IPS-18c (cell line): ENCODE measurements at regions not wholly inside any gene's neighbourhood (a gene's known extent, or its start where the extent isn't known, plus 50 kb on each side); places are given as distances from the start of the nearest gene placed in this dataset.
"Not testable (repeated sequence)": the region's sequence is repeated elsewhere in the genome, so short reads cannot be mapped to it uniquely, and the experiment has no call there.

Source experiments
- H3K4me3 ChIP-seq: 2 replicates; pipeline ENCODE4 v1.7.0; 2013; ENCODE audit warnings: low read depth, mild to moderate bottlenecking, low read length, moderate library complexity; ENCODE audit not compliant: insufficient read depth
- H3K9me3 ChIP-seq: one replicate; pipeline ENCODE4 v1.6.1; 2013; ENCODE audit warnings: mild to moderate bottlenecking, low read length, moderate library complexity; ENCODE audit not compliant: control insufficient read depth, insufficient read depth

DNA sequence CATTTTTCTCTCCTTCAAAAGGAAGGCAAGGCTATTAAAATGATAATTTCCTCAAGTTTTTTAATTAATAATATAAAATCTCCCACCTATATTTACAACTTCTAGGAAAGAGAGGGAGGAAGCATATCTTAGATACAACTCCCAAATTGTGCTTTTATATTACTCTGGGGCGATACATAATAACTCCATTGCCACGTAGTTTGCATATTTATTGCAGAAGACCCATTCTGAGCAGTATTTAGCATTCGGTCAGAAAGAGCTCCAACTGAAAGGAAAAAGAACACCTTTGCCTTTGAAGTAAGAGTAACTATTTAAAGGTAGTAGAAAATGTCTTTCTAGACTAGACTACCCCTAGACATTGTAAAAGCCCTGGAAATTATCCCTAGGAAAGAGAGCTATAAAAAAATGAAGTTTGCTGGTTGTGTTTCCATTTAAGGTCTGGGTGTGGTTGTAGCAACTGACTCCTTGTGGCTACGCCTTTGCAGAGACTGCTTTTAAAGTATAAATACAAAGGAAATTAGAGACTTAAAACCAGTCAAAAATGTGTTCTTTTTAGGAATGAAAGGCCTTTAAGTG, 566.1 kb downstream of the ZNF608 start:
- H3K4me3 ChIP-seq = no peak overlapping the region

GRCh38 chr5:124179819-124180218, 566.6 kb downstream of the ZNF608 start:
- Histone ChIP-seq H3K9me3 (no peaks in the 10 kb centered on the region), H3K4me3 (no peak overlapping the region)

More for the DNA sequence above, 566.1 kb downstream of the ZNF608 start:
- H3K9me3 ChIP-seq = no peaks in the 10 kb centered on the region

DNA sequence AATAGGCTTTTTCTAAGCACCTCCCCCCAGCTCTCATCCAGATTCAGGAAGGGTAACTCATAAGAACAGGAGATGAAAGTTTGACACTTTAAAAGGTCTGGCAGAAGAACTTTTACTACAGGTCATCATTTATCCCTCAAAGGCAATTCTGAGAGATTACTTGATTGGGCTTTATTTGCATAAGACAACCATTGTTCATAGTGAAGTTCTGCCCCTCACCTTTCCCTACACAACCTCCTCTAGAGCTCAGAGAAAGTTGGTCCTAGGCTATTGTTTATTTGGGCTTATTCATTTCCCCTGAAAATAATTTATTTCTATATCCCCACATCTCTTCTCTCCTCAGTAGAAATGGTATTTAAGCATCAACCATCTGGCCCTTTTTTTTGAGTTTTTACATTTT, 568.4 kb downstream of the ZNF608 start:
- Histone ChIP-seq H3K4me3 (no peak overlapping the region), H3K9me3 (no peaks in the 10 kb centered on the region)

DNA sequence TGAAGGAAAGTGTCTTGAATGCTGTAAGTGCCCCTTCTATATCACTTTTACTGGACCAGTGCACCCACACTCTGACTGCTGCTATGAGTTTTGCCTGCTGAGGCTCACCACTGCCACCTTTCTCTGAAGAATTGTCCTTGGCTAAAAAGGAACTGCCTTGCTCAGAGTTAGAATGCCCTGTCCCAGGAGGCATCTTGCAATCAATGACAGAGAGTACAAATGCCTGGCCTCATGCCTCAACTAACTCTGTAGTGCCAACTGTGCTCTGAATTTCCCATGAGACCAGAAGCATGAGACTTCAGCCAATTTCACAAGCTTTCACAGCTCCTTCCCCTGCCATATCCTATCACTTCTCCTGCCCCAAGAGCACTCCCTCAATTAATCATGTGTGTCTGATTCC, 569.7 kb downstream of the ZNF608 start:
- Histone ChIP-seq H3K4me3 (no peak overlapping the region), H3K9me3 (no peaks in the 10 kb centered on the region)

DNA sequence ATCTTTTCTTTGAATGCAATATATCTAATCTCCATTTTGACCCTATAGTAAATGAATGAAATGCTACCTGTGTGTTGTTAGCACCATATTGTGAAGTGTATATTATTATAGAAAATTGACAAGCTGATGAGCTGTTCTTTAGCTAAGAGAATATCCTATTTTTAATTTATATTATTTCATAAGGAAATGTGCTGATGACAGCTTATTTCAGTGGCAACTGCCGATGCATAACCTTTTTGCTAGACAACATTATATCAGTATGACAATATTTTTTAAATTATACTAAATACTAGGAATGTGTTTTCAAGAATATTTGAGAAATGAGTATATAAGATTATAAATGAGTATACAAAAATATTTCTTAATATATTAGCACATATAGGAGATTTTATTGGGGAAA, 573.1 kb downstream of the ZNF608 start:
- Histone ChIP-seq H3K4me3 (no peak overlapping the region), H3K9me3 (no peaks in the 10 kb centered on the region)

DNA sequence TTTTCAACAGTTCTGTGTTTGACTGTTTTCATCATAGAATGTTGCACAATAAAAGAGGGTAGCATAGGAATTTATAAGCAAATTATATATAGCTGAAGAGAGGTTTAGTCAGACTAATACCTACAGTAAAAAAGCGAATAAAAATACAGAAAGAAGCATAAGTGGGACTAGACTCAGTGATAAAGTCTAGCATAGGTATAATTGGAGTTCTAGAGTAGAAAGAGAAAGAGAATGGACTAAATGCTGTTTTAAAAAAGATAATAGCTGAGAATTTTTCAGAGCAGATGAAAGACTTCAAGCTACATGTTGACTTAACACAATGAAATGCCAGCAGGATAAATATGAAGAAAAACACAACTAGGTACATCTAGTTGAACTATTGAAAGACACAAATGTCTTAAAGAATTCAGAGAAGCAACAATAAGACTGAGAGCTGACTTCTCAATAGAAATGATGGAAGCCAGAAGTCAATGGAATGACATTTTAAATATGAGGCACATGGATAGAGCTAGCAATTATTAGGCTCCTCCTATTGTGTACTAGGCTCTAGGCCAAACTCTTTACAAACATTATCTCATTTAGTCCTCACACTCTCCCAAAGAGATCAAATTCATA, 573.9 kb downstream of the ZNF608 start:
- H3K9me3 ChIP-seq = no peaks in the 10 kb centered on the region
- no peak overlapping the region for H3K4me3 ChIP-seq

DNA sequence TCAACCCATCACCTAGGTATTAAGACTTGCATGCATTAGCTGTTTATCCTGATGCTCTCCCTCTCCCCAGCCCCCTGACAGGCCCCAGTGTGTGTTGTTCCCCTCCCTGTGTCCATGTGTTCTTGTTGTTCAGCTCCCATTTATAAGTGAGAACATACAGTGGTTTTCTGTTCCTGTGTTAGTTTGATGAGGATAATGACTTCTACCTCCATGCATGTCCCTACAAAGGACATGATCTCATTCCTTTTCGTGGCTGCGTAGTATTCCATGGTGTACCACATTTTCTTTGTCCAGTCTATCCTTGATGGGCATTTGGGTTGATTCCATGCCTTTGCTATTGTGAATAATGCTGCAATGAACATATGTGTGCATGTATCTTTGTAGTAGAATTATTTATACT, 578.3 kb downstream of the ZNF608 start:
- not testable (repeated sequence) for H3K9me3 ChIP-seq, H3K4me3 ChIP-seq

- Histone ChIP-seq H3K4me3 (no peak overlapping the region), H3K9me3 (no peaks in the 10 kb centered on the region)
Measured at GRCh38 chr5:124162767-124163532, 583.5 kb downstream of the ZNF608 start.

DNA sequence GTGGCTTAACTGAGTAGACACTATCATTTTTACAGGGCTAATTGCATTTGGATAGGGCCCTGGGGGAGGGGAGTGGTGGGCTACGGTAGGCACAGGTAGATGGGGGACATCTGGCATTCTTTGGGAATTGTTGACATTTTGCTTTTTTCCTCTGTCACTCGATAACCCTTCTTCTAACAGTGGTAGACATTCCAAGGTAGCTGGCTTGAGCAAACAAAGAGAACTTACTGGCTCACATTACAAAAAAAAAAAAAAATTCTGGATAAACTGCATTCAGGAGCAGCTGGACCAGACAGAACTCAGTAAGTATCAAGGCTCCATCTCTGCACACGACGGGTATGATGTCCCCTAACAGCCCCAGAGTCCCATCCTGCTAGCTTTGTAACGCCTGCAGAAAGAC, 585.2 kb downstream of the ZNF608 start:
- Histone ChIP-seq H3K9me3 (no peaks in the 10 kb centered on the region), H3K4me3 (no peak overlapping the region)

DNA sequence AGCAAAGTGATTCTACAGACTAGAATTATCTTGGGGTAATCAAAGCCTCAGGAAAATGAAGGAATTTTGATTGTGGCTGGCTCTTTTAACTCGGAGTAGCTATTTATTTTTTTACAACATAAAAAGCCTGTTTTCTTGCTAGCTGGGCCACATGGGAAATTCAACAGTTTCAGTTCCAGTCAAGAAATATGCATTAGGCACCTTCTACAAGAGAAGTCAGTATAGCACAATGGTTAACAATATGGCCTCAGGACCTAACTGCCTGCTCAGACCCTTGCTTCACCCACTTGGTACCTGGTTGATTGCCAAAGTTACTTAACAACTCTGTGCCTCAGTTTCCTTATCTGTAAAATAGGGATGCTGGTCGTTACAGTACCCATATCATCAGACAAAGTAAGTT, 586.2 kb downstream of the ZNF608 start:
- Histone ChIP-seq H3K4me3 (no peak overlapping the region), H3K9me3 (peaks cover 2% of the 10 kb centered on the region)

GRCh38 chr5:124157320-124157719, 589.1 kb downstream of the ZNF608 start:
- Histone ChIP-seq H3K4me3 (no peak overlapping the region), H3K9me3 (peaks cover 2% of the 10 kb centered on the region)

GRCh38 chr5:124156415-124156996, 589.9 kb downstream of the ZNF608 start:
- H3K4me3 ChIP-seq = no peak overlapping the region
- peaks cover 2% of the 10 kb centered on the region for H3K9me3 ChIP-seq

DNA sequence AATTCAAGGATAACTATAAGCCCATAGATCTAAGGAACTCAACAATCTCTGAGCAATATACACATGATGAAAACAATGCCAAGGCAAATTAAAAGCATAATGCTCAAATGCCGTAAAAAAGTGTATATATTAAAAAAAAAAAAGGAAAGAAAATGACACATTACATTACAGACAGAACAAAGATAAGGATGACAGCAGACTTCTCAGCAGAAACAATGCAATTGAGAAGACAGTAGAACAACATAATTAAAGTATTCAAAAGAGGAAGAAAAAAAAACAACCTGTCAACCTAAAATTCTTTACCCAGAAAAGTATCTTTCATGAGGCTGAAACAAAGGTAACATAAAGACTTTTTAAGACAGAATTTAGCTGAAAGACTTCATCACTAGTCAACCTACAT, 591.7 kb downstream of the ZNF608 start:
- Histone ChIP-seq H3K9me3 (peaks cover 2% of the 10 kb centered on the region), H3K4me3 (no peak overlapping the region)

- no peak overlapping the region for H3K4me3 ChIP-seq
- peaks cover 2% of the 10 kb centered on the region for H3K9me3 ChIP-seq
Measured at GRCh38 chr5:124153588-124153987, 592.9 kb downstream of the ZNF608 start.

- H3K9me3 ChIP-seq = no peaks in the 10 kb centered on the region
Measured at GRCh38 chr5:124148574-124148973, 597.9 kb downstream of the ZNF608 start.

GRCh38 chr5:124140060-124140459, 606.4 kb downstream of the ZNF608 start:
- no peak overlapping the region for H3K4me3 ChIP-seq
- no peaks in the 10 kb centered on the region for H3K9me3 ChIP-seq

More at GRCh38 chr5:124148574-124148973, 597.9 kb downstream of the ZNF608 start:
- H3K4me3 ChIP-seq = no peak overlapping the region

DNA sequence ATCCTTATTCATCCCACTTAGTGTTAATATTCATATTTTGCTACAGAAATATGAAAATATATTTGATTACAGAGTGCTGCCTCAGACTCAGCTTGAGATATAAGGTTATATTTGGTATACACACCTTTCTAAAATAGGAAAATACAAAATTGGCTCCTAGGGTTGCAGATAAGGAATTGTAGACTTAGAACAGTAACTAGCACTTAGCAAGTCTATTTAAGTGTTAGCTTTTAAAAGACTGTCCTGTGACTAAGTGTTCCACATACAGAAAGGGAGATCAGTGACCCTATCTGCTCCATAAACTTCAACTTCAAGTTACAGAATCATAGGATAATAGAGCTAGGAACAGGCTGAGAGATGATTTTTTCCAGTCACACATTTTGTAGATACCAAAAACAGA, 607.0 kb downstream of the ZNF608 start:
- Histone ChIP-seq H3K4me3 (no peak overlapping the region), H3K9me3 (no peaks in the 10 kb centered on the region)

DNA sequence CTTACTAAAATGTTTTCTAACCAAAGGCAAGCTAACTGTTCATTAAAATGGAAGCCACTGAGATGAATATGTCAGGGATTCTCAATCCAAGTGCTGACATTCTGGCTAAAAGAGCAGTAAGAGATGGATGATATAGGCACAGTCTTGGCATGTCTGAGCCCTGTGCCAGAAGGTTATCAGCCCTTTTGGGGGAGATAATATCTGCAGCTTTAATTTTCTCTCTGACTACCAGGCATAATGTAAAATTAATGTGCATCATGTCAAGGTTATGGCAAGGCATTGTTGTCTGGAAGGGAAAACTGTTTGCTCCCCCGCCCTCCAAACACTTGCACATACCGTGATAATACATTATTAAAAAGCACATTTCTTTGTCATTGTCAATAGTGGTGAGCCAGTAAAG, 609.8 kb downstream of the ZNF608 start:
- no peak overlapping the region for H3K4me3 ChIP-seq

More for the DNA sequence above, 609.8 kb downstream of the ZNF608 start:
- no peaks in the 10 kb centered on the region for H3K9me3 ChIP-seq
